ENCODE measurements at regions not wholly inside any gene's neighbourhood (a gene's known extent, or its start where the extent isn't known, plus 50 kb on each side); places are given as distances from the start of the nearest gene placed in this dataset.

DNA sequence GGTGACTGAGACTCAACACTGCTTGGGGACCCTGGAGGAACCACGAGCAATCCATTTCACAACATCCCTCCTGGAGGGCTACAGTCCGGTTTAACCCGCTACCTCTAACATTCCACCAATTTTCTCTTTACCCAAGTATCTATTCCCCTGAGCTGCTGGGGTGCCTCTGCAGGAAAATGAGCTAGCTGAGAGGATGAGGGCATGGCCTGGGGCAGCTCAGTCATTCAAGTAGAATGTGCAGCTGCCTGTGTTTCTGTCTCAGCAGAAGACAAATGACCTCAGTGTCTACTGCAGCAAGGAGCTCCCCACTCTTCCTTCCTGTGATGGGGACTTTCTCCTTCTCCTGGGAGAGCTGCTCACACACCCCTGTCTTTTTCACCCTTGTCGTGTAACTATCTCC lies 120.8 kb downstream of the ZNF518B start:
- in situ Hi-C loops (cut with HindIII; ENCODE audit: low sequenced_read_pairs) = no loop called here

GRCh38 chr4:10335050-10335449 lies 122.2 kb downstream of the ZNF518B start:
- in situ Hi-C loops (cut with HindIII; ENCODE audit: low sequenced_read_pairs) = no loop called here

GRCh38 chr4:10334506-10335028 lies 122.7 kb downstream of the ZNF518B start:
- in situ Hi-C loops (cut with HindIII; ENCODE audit: low sequenced_read_pairs) = no loop called here

- in situ Hi-C loops (cut with HindIII; ENCODE audit: low sequenced_read_pairs) = no loop called here
Measured at GRCh38 chr4:10333942-10334341, 123.3 kb downstream of the ZNF518B start.

- in situ Hi-C loops (cut with HindIII; ENCODE audit: low sequenced_read_pairs) = no loop called here
Measured at GRCh38 chr4:10326075-10326474, 131.2 kb downstream of the ZNF518B start.

GRCh38 chr4:10321931-10322330 lies 135.3 kb downstream of the ZNF518B start:
- in situ Hi-C loops (cut with HindIII; ENCODE audit: low sequenced_read_pairs) = no loop called here

DNA sequence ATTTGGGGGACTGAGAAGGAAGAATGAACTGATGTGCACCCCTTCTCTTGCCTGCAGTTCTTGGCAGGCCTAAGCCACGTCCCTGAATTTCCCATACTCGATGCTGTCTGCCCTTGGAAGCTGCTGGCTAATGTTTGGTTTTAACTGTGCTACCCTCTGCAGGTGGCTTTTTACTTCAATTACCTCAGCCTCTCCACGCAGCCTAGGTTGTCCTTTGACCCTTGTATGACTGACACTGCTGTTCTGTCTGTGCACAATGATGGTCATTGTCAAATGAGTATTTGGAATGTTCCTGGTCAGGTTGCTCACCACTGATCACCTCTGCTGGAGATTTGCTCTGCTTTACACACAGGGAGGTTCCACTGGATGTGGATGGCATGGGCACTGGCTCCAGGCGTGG lies 137.1 kb downstream of the ZNF518B start:
- in situ Hi-C loops (cut with HindIII; ENCODE audit: low sequenced_read_pairs) = no loop called here

- in situ Hi-C loops (cut with HindIII; ENCODE audit: low sequenced_read_pairs) = no loop called here
Measured at GRCh38 chr4:10317345-10317744, 139.9 kb downstream of the ZNF518B start.

- in situ Hi-C loops (cut with HindIII; ENCODE audit: low sequenced_read_pairs) = no loop called here
Measured at GRCh38 chr4:10316851-10317250, 140.4 kb downstream of the ZNF518B start.

DNA sequence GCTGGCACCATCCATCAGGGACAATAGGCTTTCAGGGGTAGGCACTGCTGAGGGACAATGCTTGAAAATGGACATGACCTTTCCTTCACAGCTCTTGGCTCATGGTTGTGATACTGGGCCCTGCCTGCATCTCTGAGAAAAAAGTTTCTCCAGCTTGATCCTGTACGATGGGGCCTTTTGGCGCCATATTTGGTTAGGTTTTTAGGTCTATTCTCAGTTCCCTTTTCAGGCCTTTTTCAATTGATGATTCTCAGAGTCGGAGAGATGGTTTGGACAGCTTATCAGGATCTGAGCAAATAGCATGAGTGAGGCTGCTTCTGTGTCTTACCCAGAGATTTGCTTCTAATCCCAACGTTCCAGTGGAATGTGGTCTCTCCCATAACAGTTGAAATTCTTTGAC lies 141.6 kb downstream of the ZNF518B start:
- in situ Hi-C loops (cut with HindIII; ENCODE audit: low sequenced_read_pairs) = no loop called here

GRCh38 chr4:10312568-10312967 lies 144.7 kb downstream of the ZNF518B start:
- in situ Hi-C loops (cut with HindIII; ENCODE audit: low sequenced_read_pairs) = no loop called here

DNA sequence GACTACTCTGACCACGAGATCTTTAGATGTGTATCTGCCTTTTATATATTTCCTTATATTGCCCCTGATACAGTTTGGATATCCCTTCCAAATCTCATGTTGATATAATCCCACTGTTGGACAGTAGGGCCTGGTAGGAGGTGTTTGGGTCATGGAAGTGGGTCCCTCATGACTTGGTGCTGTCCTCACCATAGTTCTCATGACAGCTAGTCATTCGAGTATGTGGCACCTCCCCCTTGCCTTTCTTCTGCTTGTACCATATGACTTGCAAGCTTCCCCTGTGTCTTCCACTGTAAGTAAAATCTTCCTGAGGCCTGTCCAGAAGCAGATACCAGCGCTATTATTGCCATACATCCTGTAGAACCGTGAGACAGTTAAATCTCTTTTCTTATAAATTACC lies 145.3 kb downstream of the ZNF518B start:
- in situ Hi-C loops (cut with HindIII; ENCODE audit: low sequenced_read_pairs) = no loop called here

- in situ Hi-C loops (cut with HindIII; ENCODE audit: low sequenced_read_pairs) = no loop called here
Measured at GRCh38 chr4:10305816-10306215, 151.4 kb downstream of the ZNF518B start.

DNA sequence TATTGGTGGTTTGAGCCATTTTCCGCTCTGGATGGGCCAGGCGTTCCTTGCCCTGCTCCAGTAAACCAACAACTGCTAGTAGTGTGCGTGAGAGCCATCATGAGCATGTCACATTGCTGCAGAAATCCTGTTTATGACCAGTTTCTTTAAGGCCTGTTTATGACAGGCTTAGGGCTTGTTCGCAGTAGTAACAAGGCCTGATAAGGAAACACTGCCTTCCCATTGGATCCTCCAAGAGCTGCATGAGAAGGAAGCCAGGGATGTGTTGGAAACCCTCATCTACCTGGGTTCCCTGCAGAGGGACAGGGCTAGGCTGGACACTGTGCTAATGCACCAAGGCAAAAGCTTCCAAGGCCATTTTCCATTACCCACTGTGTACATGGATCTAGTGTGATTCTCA lies 153.9 kb downstream of the ZNF518B start:
- in situ Hi-C loops (cut with HindIII; ENCODE audit: low sequenced_read_pairs) = no loop called here

DNA sequence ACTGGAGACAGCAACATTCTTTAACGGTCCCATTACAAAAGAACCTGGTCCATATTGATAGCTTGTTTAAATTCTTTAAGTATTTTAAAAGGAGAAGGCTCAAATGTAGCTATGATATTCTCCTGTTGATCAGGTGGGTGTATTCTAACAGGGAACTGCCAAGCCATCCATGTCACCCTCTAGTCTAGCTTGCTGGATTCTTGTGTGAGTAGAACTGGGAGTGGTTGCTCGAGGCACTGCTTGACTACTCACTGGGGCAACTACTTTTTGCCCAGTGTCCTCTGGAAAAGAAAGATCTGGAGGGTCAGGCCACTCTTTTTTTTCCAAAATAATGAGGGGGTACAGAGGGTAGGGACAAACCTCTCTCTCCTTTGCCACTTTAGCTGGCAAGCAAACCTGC lies 155.1 kb downstream of the ZNF518B start:
- in situ Hi-C loops (cut with HindIII; ENCODE audit: low sequenced_read_pairs) = no loop called here

- in situ Hi-C loops (cut with HindIII; ENCODE audit: low sequenced_read_pairs) = no loop called here
Measured at GRCh38 chr4:10299601-10300000, 157.6 kb downstream of the ZNF518B start.

DNA sequence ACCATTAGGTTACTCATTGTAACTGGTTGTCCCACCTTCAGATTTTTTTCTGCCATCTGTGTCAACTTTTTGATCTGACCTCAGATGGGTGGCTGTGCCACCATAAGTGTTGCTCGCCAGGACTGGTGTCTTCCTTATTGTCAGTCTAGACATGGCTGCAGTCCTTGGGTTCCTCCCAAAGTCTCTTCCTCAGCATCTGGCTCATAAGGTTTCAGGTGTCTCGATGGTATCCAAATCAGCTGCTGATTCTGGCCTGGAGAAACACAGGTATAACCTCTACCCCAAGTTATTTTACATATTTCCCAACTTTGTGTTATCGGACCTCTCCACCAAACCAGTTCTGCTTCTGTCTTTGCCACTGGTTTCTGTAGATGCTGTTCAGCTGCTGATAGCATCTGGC lies 158.5 kb downstream of the ZNF518B start:
- in situ Hi-C loops (cut with HindIII; ENCODE audit: low sequenced_read_pairs) = no loop called here

- in situ Hi-C loops (cut with HindIII; ENCODE audit: low sequenced_read_pairs) = no loop called here
Measured at GRCh38 chr4:10296730-10297129, 160.5 kb downstream of the ZNF518B start.

DNA sequence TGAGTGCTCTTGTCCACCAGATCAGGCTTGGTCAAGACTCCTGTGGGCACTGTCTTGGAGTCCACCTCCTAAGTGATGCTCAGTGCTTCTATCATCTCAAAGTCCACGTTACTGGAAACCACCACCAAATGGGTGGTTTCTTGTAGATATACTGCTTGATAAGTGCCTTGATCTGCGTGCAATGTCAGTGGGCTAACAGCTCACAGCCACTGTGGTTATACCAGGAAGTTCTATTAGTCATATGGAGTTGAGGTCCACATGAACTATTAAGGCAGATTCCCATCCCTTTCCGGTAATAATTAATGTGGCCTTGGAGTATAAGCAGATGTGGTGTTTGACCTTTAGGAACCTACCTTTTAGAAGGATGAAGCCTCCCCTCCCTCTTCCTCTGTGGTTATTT lies 161.9 kb downstream of the ZNF518B start:
- in situ Hi-C loops (cut with HindIII; ENCODE audit: low sequenced_read_pairs) = no loop called here

GRCh38 chr4:10289538-10289906 lies 167.7 kb downstream of the ZNF518B start:
- in situ Hi-C loops (cut with HindIII; ENCODE audit: low sequenced_read_pairs) = no loop called here

GRCh38 chr4:10288830-10289537 lies 168.2 kb downstream of the ZNF518B start:
- in situ Hi-C loops (cut with HindIII; ENCODE audit: low sequenced_read_pairs) = no loop called here

DNA sequence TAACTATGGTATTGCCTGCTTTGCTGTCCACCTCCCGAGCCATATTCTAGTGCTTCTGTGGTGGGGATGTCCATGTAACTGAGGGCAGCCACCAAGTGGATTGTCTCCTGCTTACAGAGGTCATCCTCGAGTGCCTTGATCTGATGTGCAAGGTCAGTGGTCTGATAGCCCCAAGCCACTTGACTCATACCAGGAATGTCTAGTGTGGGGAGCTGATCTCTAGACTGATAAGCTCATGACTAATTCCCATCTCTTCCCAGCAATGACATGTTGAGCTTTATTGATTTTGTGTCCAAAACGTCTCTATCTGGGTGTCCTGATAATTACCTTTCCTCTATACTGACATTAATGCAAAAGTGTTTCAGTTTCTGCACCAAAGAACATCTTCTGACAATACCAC lies 168.4 kb upstream of the WDR1 start:
- in situ Hi-C loops (cut with HindIII; ENCODE audit: low sequenced_read_pairs) = no loop called here

GRCh38 chr4:10283761-10284160 lies 167.2 kb upstream of the WDR1 start:
- in situ Hi-C loops (cut with HindIII; ENCODE audit: low sequenced_read_pairs) = no loop called here
